ENCODE measurements at regions not wholly inside any gene's neighbourhood (a gene's known extent, or its start where the extent isn't known, plus 50 kb on each side); places are given as distances from the start of the nearest gene placed in this dataset.
"Not testable (repeated sequence)": the region's sequence is repeated elsewhere in the genome, so short reads cannot be mapped to it uniquely, and the experiment has no call there.

DNA sequence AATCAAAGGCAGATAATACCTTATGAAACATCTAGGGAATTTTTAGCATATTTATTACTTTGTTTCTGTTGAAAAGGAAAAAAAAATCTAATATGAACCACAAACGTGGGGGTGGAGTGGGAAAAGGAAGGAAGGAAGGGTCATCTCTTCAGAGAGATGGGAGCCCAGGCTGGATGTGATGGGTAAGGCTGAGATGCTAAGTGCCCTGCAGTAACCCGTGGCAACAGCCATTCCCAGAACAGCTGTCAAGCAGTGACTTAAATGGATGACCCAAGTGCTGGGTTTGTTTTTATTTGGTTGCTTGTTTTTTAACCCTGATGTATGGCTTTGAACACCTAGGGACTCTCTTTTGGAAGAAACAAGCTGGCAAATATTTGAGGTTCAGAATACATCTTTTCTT, 50.7 kb upstream of the KLF7 start:
- no peak for DNase-seq

GRCh38 chr2:207217442-207217841, 51.7 kb upstream of the KLF7 start:
- no peak for DNase-seq

DNA sequence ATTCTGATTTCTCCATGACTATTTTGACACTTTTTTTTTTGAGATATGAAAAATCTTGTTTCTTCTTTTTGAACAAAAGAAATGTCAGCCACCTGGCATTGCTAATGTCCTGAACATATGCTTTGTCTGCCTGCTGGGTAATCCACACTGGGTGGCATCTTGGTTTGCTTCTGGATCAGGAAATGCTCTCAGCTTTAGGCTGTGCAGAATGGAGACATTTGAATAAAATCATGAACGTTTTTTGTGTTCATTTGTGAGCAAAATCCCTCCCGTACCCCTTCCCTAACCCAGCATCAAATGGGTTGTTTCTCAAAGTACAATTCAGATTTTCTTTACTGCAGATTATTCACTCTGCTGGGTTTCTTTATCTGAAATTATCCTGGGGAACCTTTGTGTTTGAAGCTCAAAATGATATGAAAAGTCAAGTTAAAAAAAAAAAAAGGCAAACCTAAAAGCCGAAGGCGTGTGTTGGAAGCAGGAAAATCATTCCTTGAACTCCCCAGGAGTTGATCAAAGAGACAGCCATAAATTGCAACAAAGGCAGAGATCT, 53.4 kb upstream of the KLF7 start:
- no peak for DNase-seq

- DNase-seq: no peak
Observed at GRCh38 chr2:207219676-207220501, 54.1 kb upstream of the KLF7 start.

GRCh38 chr2:207221731-207222130, 56.0 kb upstream of the KLF7 start:
- no peak for DNase-seq

DNA sequence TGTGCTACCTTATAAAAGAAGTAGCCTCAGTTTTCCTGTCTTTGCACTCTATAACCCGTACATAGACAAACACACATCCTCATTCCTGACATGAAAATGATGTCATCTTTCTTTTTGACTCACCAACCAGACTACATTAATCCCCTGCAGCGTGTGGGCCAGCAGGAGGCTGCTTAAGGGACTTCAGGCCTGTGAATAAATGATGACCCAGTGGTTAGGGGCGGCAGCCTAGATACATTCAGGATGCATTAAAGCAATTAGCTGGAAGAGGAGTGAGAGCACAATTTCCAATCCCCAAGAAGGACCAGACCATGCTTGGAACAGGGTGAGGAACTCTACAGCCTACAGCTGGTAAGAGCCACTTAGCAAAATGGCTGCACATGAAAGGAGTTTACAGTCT, 57.3 kb upstream of the KLF7 start:
- DNase-seq: peak; percentile 51

GRCh38 chr2:207224381-207224780, 58.6 kb upstream of the KLF7 start:
- DNase-seq: no peak

DNA sequence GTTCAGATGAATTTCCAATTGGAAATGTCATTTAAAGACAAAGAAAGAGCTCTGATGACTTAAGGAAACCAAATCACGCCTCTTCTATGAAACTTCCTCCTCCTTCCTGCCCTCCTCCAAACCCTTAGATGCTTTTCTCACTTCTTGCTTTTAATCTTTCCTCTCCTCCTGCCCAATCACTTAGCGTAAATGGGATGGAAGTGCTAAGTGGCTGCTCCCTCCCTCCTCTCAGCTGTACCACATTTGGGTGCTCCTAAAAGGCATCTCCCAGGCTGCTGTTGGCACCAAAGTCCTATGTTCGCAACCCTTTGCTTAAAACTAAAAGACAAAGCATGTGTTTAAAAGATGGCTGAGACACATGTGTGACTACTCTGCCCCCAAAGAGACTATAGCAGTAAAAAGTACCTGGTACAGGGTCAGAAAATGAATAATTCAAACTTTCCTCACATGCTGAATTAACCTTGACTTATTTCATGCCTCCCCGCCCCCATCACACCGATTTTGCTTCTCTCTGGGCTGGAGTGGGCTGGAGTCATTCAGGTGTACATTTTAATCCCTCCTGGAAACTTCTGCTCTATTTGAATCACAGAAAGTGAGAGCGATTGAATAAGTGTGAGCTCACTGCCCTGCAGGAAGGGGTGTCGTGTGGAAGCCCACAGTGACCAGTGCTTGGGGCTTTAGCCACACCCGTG, 59.2 kb upstream of the KLF7 start:
- DNase-seq: peak; percentile 76

DNA sequence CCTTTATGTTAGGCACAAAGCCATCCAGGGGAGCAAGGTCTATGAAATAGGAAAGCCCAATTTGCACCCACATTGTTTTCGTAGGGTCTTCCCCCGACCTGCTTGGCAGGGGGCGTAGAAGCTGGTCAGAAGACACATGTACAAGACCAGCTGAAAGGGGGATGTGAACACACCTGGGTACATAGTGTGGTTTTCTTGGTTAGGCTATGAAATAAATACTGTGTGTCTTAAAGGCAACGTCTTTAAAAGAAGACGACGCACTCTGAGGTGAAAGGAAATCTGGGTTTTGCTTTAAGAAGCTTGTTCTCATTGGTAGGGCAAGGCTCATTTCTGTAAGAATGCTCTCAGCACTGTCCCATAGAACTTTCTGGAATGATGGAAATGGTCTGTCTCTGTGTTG, 60.0 kb upstream of the KLF7 start:
- DNase-seq: no peak

DNA sequence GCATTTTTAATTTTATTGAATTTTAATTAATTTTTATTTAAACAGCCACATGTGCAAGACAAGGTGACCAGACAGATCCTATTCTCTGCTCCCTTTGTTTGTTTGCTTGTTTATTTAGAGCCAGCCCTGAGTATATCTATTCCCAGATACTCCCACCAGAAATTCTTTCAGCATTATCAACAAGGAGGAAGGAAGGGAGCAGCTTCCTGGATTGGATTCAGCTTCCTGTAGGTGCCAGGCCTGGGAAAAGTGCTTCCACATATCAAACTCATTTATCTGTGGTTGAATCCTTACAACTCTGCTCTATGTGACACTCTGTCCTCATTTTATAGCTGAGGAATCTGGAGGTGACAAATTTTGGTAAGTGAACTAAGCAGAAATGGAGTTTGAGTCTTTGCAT, 60.5 kb upstream of the KLF7 start:
- DNase-seq: no peak

- no peak for DNase-seq
Observed at GRCh38 chr2:207226671-207227061, 60.9 kb upstream of the KLF7 start.

DNA sequence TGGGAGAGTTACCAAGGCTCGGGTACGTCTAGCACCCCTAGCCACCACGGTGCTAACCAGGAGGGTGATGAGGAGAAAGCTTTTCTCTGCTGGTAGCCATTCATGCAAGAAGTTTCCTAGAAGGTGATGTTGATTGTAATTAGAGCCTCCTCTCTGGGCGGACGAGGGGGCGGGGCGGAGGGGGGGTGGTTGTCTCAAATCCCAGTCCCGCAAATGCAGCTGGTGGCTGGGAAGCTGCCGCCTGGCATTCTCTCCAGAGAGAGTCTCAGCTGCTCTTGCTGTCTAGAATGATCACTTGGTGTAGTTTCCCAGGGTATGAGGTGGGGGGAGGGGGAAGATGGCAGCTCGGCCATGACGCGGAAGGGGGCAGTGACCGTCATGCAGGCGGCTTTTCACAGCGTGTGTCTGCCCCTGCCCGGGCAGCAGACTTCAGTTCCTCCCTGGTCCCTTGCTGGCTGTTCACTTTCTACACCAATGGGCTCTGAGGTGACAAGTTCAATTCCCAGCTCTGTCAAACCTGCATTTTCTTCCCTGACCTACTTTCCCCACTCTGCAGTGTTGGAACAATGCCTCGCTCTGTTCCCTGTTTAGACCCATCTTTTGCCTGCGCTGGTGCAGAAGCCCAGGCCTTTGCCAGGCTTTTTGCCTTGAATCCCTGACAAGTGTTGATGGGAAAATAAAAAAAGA, 61.5 kb upstream of the KLF7 start:
- no peak for DNase-seq

DNA sequence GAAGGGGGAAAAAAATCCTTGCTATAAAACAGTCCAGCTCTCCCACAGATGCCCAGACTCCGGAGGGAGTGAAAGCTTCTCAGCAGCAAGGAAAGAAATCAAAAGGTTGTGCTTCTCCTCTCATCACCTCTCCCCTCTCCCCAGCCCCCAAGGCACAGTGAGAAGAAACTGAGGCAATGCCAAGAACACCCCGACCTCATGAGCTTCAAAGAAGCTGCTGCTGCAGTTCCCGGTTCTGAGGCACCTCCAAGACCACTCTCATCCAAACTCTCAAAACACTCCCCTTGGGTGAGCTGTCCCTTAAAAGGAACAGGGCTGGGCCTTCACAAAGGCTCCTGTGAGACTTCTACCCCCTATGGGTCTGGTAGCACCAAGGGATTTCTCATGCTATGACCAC, 62.0 kb upstream of the KLF7 start:
- DNase-seq: no peak

DNA sequence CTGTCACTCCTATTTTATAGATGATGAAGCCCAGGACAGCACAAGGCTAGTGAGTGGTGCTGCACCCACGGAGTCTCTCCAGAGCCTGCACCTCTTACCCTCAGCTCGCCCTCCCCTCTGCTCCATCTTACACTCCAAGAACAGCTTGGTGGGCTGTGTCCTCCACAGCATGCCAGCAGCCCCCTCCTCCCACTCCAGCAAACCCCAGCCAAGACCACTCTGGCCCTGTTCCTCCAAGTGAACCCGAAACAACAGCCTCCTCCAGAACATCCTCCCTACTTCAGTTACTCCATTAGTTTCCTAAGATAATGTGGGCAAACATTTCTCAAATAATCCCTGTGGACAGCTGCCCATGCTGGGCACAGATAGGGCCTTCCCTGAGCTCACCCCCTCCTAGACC, 62.7 kb upstream of the KLF7 start:
- no peak for DNase-seq

- DNase-seq: no peak
Observed at GRCh38 chr2:207229161-207229560, 63.4 kb upstream of the KLF7 start.

- DNase-seq: no peak
Observed at GRCh38 chr2:207230261-207231105, 64.7 kb upstream of the KLF7 start.

- DNase-seq: peak; percentile 49
Observed at GRCh38 chr2:207231106-207231865, 65.5 kb upstream of the KLF7 start.

GRCh38 chr2:207231967-207232366, 66.2 kb upstream of the KLF7 start:
- DNase-seq: no peak

DNA sequence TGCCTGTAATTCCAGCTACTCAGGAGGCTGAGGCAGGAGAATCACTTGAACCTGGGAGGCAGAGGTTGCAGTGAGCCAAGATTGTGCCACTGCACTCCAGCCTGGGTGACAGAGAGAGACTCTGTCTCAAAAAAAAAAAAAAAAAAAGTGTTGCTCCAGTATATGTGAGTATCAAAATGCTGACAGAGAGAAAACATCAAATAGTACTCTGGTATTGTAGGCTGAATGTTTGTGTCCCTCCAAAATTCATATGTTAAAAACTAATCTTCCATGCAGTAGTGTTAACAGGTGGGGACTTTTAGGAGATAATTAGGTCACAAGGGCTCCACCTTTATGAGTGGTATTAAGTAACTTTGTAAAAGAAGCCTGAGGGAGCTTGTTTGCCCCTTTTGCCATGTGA, 67.4 kb upstream of the KLF7 start:
- DNase-seq: not testable (repeated sequence)

GRCh38 chr2:207233731-207234130, 68.0 kb upstream of the KLF7 start:
- no peak for DNase-seq

DNA sequence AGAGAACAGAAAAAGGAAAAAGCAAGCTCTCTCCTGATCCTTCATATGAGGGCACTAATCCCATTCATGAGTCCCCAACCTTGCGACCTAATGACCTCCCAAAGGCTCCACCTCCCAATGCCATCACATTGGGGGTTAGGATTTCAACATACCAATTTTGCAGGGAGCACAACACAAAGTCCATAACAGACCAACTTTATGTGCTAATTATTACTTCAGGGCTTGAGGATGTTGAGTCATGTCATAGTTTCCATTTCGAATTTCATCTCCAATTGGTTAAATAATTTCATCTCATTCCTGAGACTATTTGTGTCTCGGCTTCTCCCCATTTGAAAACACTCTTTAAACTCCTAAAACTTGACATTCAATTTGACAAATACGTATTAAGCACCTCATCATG, 69.9 kb upstream of the KLF7 start:
- no peak for DNase-seq

Data from stimulated activated CD4-positive, alpha-beta T cell treated with anti-CD3 and anti-CD28 coated beads, Interleukin-1b, Interleukin-23, amount 100 ng/mL, for 48 hours (primary cell).